Ovary (tissue), 7 donors: ENCODE measurements at regions not wholly inside any gene's neighbourhood (a gene's known extent, or its start where the extent isn't known, plus 50 kb on each side); places are given as distances from the start of the nearest gene placed in this dataset.

Experiments used
- DNase-seq, 5 donors: peaks; one replicate each; pipeline ENCODE4 v3.0.0-alpha.2; 2019 to 2020
- H3K27ac ChIP-seq, 2 donors: fragments of 200-600 bp; one replicate each; pipeline versions ENCODE4 v1.5.1 to v1.8.0; 2019 to 2022
- H3K27me3 ChIP-seq: fragments of 200-600 bp; one replicate; pipeline ENCODE4 v1.8.0; 2022
- H3K36me3 ChIP-seq: fragments of 200-600 bp; sonication (generic); one replicate; pipeline ENCODE4 v1.5.1; 2019
- H3K4me1 ChIP-seq: one replicate; pipeline ENCODE4 v1.8.1; 2013; ENCODE audit warnings: mild to moderate bottlenecking, moderate library complexity; ENCODE audit not compliant: insufficient read depth
- H3K4me3 ChIP-seq: fragments of 200-600 bp; sonication (generic); one replicate; pipeline ENCODE4 v1.5.1; 2017
- H3K9me3 ChIP-seq, 2 donors: fragments of 200-600 bp in 1 of 2; sonication (generic) in 1 of 2; one replicate each; pipeline versions ENCODE4 v1.5.1 to v1.8.1; 2013 to 2019; ENCODE audit warnings: mild to moderate bottlenecking in 1 of 2, moderate library complexity in 1 of 2
- EP300 ChIP-seq: sonication (generic); formaldehyde crosslinking; IDR thresholded peaks from one replicate; pipeline ENCODE4 v1.6.1; 2017; ENCODE audit warnings: antibody characterized with exemption
- POLR2A ChIP-seq: fragments of 450-650 bp; IDR thresholded peaks from one replicate; pipeline ENCODE4 v1.6.1; 2017; ENCODE audit warnings: antibody characterized with exemption, mild to moderate bottlenecking, moderate library complexity
- WGBS, 3 donors: extraction: QIAGEN DNeasy Blood & Tissue Kit in 1 of 3; methylation state at CpG; one replicate each; pipeline versions ENCODE4 v1.1.5 to v1.1.7; 2013 to 2017; 5-methylcytosine and 5-hydroxymethylcytosine counted together
- intact Hi-C, 4 donors: fragments of 100-400 bp; cut with DNase I; formaldehyde crosslinking; loops; one replicate each; pipeline versions ENCODE4 v1.11.0 to v1.15.1; 2022 to 2023
- TF ChIP-seq, protein P1 (sequence below), 3 donors: fragments of 450-650 bp in 2 of 3; fragments of 200-600 bp in 1 of 3; IDR thresholded peaks; one replicate each; pipeline versions ENCODE4 v1.5.1 to v1.8.0; 2016 to 2022; ENCODE audit warnings: antibody characterized with exemption in 3 of 3, mild to moderate bottlenecking in 1 of 3
- donor health status: DM: no; HTN: no; CAD: no; lungs with moderate emphysema.
- donor health status: DM: no; HTN: no; CAD: no.
- donor health status: Bipolar disorder and iron deficiency.
- donor health status: DM: no; HTN: no; CAD: no.
- donor health status: DM: yes; HTN: yes; CAD: no.

DNA sequence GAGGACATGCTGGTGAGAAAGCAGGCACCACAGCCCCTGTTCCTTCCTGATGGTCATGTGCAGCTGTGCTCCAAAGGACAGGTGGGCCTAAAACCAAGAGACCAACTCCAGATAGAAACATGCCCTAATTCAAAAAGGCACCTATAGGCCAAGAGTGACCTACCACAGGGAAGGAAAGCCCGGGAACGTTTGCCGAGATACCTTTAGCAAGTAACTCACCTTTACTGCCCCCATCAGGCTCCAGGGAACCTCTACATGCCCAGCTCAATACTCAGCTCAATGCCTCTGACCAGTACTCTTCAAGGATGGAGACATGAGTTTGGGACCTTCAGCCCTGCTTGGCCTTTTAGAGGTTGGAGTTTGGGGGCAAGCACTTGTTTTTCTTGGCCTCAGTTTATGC is 172.8 kb upstream of the FSTL4 start:
- WGBS, 3 donors, result 69 to 74% (median 72%) methylated on average over 3 of the region's 3 CpGs
- intact Hi-C loops, result no loop called here
- no peaks in the 10 kb centered on the region for H3K36me3 ChIP-seq
- no peaks in the 10 kb centered on the region for H3K4me1 ChIP-seq
- H3K9me3 ChIP-seq, result no peaks in the 10 kb centered on the region
- no peaks in the 10 kb centered on the region for H3K27me3 ChIP-seq
- no peak overlapping the region for H3K4me3 ChIP-seq
- TF ChIP-seq, protein P1, sequence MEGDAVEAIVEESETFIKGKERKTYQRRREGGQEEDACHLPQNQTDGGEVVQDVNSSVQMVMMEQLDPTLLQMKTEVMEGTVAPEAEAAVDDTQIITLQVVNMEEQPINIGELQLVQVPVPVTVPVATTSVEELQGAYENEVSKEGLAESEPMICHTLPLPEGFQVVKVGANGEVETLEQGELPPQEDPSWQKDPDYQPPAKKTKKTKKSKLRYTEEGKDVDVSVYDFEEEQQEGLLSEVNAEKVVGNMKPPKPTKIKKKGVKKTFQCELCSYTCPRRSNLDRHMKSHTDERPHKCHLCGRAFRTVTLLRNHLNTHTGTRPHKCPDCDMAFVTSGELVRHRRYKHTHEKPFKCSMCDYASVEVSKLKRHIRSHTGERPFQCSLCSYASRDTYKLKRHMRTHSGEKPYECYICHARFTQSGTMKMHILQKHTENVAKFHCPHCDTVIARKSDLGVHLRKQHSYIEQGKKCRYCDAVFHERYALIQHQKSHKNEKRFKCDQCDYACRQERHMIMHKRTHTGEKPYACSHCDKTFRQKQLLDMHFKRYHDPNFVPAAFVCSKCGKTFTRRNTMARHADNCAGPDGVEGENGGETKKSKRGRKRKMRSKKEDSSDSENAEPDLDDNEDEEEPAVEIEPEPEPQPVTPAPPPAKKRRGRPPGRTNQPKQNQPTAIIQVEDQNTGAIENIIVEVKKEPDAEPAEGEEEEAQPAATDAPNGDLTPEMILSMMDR (IDR thresholded peaks at IDR 0.05), result no peak
- TF ChIP-seq EP300 (no peak), POLR2A (no peak)
- no peak overlapping the region for H3K27ac ChIP-seq
- no peak for DNase-seq

DNA sequence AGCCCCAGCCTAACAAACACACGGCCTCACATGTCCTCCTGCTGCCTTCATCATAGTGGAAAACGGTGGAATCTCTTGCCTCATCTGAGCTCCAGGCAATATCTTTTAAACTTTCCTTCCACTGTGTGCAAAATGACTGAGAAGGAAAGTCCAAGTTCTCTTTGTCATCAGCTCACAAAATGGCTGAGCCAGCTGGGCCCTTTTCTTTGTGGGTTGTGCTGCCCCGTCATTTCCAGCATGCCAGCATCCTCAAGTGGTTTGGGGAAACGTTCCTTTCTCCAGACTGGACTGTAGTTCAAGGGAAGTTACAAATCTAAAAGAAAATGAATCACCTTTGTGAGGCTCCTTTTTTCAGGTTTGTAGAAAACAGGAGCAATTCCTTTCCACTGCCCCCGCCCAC is 171.1 kb upstream of the FSTL4 start:
- intact Hi-C loops, result no loop called here
- H3K9me3 ChIP-seq, result no peaks in the 10 kb centered on the region
- TF ChIP-seq EP300 (no peak), POLR2A (no peak)
- no peak overlapping the region for H3K27ac ChIP-seq
- no peaks in the 10 kb centered on the region for H3K4me1 ChIP-seq
- DNase-seq, result no peak
- H3K36me3 ChIP-seq, result no peaks in the 10 kb centered on the region
- no peak overlapping the region for H3K4me3 ChIP-seq
- no peaks in the 10 kb centered on the region for H3K27me3 ChIP-seq
- 46 to 62% (median 47%) methylated on average over 5 of the region's 5 CpGs for WGBS, 3 donors

GRCh38 chr5:133782736-133783135 is 170.4 kb upstream of the FSTL4 start:
- H3K27me3 ChIP-seq, result no peaks in the 10 kb centered on the region
- TF ChIP-seq EP300, result no peak
- TF ChIP-seq POLR2A, result no peak
- TF ChIP-seq, protein P1 (IDR thresholded peaks at IDR 0.05), result no peak
- H3K27ac ChIP-seq, result no peak overlapping the region
- no peaks in the 10 kb centered on the region for H3K9me3 ChIP-seq
- no peaks in the 10 kb centered on the region for H3K4me1 ChIP-seq
- no peaks in the 10 kb centered on the region for H3K36me3 ChIP-seq
- 82 to 94% (median 93%) methylated on average over 5 of the region's 5 CpGs for WGBS, 3 donors
- no peak overlapping the region for H3K4me3 ChIP-seq
- no peak for DNase-seq
- intact Hi-C loops, result no loop called here

DNA sequence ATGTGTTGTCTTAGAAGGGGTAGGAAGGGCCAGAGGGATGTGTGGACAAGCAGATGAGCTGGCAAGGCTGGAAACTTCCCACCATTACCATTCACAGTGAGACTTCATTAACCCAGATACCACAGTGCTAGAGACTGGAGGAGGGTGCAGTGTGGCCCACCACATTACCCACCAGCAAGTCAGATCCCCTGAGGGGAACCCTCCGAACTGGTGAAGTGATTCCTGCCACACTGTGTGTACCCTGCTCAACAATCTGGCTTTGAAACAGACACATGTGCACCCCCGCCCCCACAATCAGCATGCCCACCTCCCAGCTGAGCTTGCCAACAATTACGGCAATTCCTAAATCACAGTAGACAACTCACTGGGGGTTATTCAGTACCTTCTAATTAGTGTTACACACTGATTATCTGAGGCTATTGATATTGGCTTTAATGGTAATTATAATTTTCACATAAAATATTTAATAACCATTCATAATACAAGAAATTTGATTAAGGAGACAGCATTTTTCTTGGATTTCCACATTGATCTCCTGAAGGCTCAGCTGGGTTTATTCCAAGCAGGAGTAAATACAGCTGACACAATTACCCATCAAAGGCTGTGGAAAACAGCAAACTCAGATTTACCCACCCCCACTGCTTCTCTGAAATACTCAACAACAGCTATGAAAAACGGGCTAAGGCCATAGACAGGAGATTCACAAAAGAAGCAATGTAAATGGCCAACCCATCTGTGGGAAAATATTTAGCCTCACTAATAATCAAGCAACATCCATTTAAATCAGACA is 169.3 kb upstream of the FSTL4 start:
- intact Hi-C loops, result no loop called here
- no peak overlapping the region for H3K27ac ChIP-seq
- no peak overlapping the region for H3K4me3 ChIP-seq
- WGBS, 3 donors, result 54 to 71% (median 55%) methylated on average over 4 of the region's 4 CpGs
- no peaks in the 10 kb centered on the region for H3K9me3 ChIP-seq
- no peaks in the 10 kb centered on the region for H3K4me1 ChIP-seq
- DNase-seq, result no peak
- H3K27me3 ChIP-seq, result no peaks in the 10 kb centered on the region
- no peak for TF ChIP-seq EP300
- H3K36me3 ChIP-seq, result no peaks in the 10 kb centered on the region

GRCh38 chr5:133780619-133781280 is 168.4 kb upstream of the FSTL4 start:
- Histone ChIP-seq H3K36me3 (no peaks in the 10 kb centered on the region), H3K9me3 (no peaks in the 10 kb centered on the region), H3K4me3 (no peak overlapping the region), H3K27me3 (no peaks in the 10 kb centered on the region), H3K4me1 (no peaks in the 10 kb centered on the region), H3K27ac (no peak overlapping the region)
- 90 to 95% (median 94%) methylated on average over 8 of the region's 8 CpGs for WGBS, 3 donors
- intact Hi-C loops, result no loop called here
- no peak for DNase-seq
- TF ChIP-seq EP300 (no peak), POLR2A (no peak)
- TF ChIP-seq, protein P1 (IDR thresholded peaks at IDR 0.05), result no peak
